H1 (cell line): ENCODE measurements at regions not wholly inside any gene's neighbourhood (a gene's known extent, or its start where the extent isn't known, plus 50 kb on each side); places are given as distances from the start of the nearest gene placed in this dataset.

Experiments used
- CTCF ChIA-PET: fragments of 300-600 bp; sonication (Branson Sonifier 250); formaldehyde crosslinking; loops from one replicate; lab custom pipeline; 2021; ENCODE audit not compliant: partially characterized antibody; lab: Charles Lee
- POLR2A ChIA-PET: fragments of 300-600 bp; sonication (Branson Sonifier 250); formaldehyde crosslinking; loops from one replicate; lab custom pipeline; 2021; ENCODE audit warnings: inconsistent platforms; ENCODE audit not compliant: partially characterized antibody; lab: Charles Lee
- DNase-seq, 2 experiments: peaks; one replicate each; pipeline versions ENCODE4 v3.0.0 to v3.0.0-alpha.2; 2010 to 2022; ENCODE audit warnings: low spot score in 2 of 2, low read depth in 1 of 2, mixed read lengths in 1 of 2
- FAIRE-seq: peaks from 2 replicates; lab custom pipeline; 2011; peaks lifted over from hg19 to GRCh38; lab: Jason Lieb, UNC
- H2AFZ ChIP-seq: 2 replicates; pipeline ENCODE4 v1.8.1; 2012; ENCODE audit warnings: low read length, inconsistent platforms
- H2AK5ac ChIP-seq: 2 replicates; pipeline ENCODE4 v1.6.1; 2013; ENCODE audit warnings: low read depth, low read length
- H2BK120ac ChIP-seq: replicated peaks from 2 replicates; pipeline ENCODE3; 2013; ENCODE audit warnings: low read depth, low read length, inconsistent platforms
- H2BK12ac ChIP-seq: 2 replicates; pipeline ENCODE4 v1.6.1; 2013; ENCODE audit warnings: low read depth, low read length
- H2BK15ac ChIP-seq: 2 replicates; pipeline ENCODE4 v1.6.1; 2013; ENCODE audit warnings: low read length
- H2BK20ac ChIP-seq: 2 replicates; pipeline ENCODE4 v1.6.1; 2013; ENCODE audit warnings: low read length
- H2BK5ac ChIP-seq: 2 replicates; pipeline ENCODE4 v1.6.1; 2013; ENCODE audit warnings: low read depth, low read length
- H3K14ac ChIP-seq: 2 replicates; pipeline ENCODE4 v1.6.1; 2013; ENCODE audit warnings: inconsistent platforms; ENCODE audit not compliant: insufficient read length
- H3K18ac ChIP-seq: 2 replicates; pipeline ENCODE4 v1.6.1; 2013; ENCODE audit warnings: low read length; ENCODE audit errors: extremely low read depth
- H3K23ac ChIP-seq: 2 replicates; pipeline ENCODE4 v1.6.1; 2013; ENCODE audit warnings: inconsistent platforms; ENCODE audit not compliant: insufficient read length
- H3K23me2 ChIP-seq: 2 replicates; pipeline ENCODE4 v1.6.1; 2013; ENCODE audit warnings: low read depth, low read length
- H3K27ac ChIP-seq: 2 replicates; pipeline ENCODE4 v1.6.1; 2011; ENCODE audit warnings: low read depth, low read length, inconsistent platforms
- H3K27me3 ChIP-seq, 4 experiments: replicated peaks in 1 of 4; 1 replicate in 1 of 4; 2 replicates in 3 of 4; pipeline versions ENCODE4 v1.6.1 to v1.8.1; 2011 to 2013; ENCODE audit warnings: low read length in 3 of 4, mild to moderate bottlenecking in 3 of 4, inconsistent platforms in 2 of 4, mixed read lengths in 2 of 4, moderate library complexity in 1 of 4; ENCODE audit not compliant: control insufficient read depth in 3 of 4, insufficient read depth in 3 of 4; ENCODE audit errors: extremely low read depth in 1 of 4
- H3K36me3 ChIP-seq, 4 experiments: 2 replicates each; pipeline versions ENCODE4 v1.6.1 to v1.8.1; 2011 to 2013; ENCODE audit warnings: mild to moderate bottlenecking in 4 of 4, low read length in 3 of 4, moderate library complexity in 2 of 4, control low read depth in 1 of 4, inconsistent platforms in 1 of 4; ENCODE audit not compliant: insufficient read depth in 4 of 4, control insufficient read depth in 2 of 4
- H3K4ac ChIP-seq: replicated peaks from 2 replicates; pipeline ENCODE3; 2013; ENCODE audit warnings: low read length, low read depth, mixed read lengths, inconsistent platforms; ENCODE audit not compliant: insufficient read length
- H3K4me1 ChIP-seq, 4 experiments: replicated peaks in 1 of 4; 1 replicate in 1 of 4; 2 replicates in 3 of 4; pipeline versions ENCODE4 v1.6.1 to v1.8.1; 2011 to 2013; ENCODE audit warnings: low read length in 3 of 4, inconsistent platforms in 2 of 4, mixed read lengths in 1 of 4; ENCODE audit not compliant: insufficient read depth in 4 of 4, control insufficient read depth in 3 of 4
- H3K4me2 ChIP-seq, 2 experiments: 2 replicates each; pipeline versions ENCODE4 v1.6.1 to v1.8.1; 2011 to 2013; ENCODE audit warnings: low read depth in 2 of 2, low read length in 2 of 2, control low read depth in 1 of 2, inconsistent platforms in 1 of 2, mild to moderate bottlenecking in 1 of 2; ENCODE audit not compliant: insufficient read depth in 1 of 2
- H3K4me3 ChIP-seq, 4 experiments: fragments of 200-600, 300-600 bp in 1 of 4; sonication (generic), shearing (Covaris generic), sonication (Bioruptor Twin) in 1 of 4; 2 replicates each; pipeline versions ENCODE4 v1.5.1 to v1.8.1; 2011 to 2016; ENCODE audit warnings: low read length in 4 of 4, low read depth in 3 of 4, control low read depth in 2 of 4, inconsistent platforms in 2 of 4, mild to moderate bottlenecking in 2 of 4, mixed read lengths in 1 of 4, moderate library complexity in 1 of 4; ENCODE audit not compliant: insufficient read depth in 2 of 4; ENCODE audit errors: extremely low read depth in 1 of 4
- H3K56ac ChIP-seq: replicated peaks from 2 replicates; pipeline ENCODE3; 2013; ENCODE audit warnings: low read depth, mild to moderate bottlenecking, mixed read lengths, low read length, inconsistent platforms; ENCODE audit not compliant: insufficient read length
- H3K79me1 ChIP-seq: 2 replicates; pipeline ENCODE4 v1.6.1; 2013; ENCODE audit warnings: low read depth, low read length, control low read depth
- H3K79me2 ChIP-seq, 2 experiments: 2 replicates each; pipeline versions ENCODE4 v1.6.1 to v1.8.1; 2012 to 2013; ENCODE audit warnings: low read length in 2 of 2, mild to moderate bottlenecking in 2 of 2, inconsistent platforms in 1 of 2; ENCODE audit not compliant: insufficient read depth in 2 of 2, control insufficient read depth in 1 of 2
- H3K9ac ChIP-seq, 4 experiments: replicated peaks in 1 of 4; 1 replicate in 1 of 4; 2 replicates in 3 of 4; pipeline versions ENCODE4 v1.6.1 to v1.8.1; 2011 to 2013; ENCODE audit warnings: low read depth in 3 of 4, low read length in 3 of 4, control low read depth in 2 of 4, mild to moderate bottlenecking in 2 of 4, moderate library complexity in 2 of 4, inconsistent platforms in 1 of 4; ENCODE audit errors: extremely low read depth in 1 of 4
- H3K9me3 ChIP-seq, 2 experiments: 2 replicates each; pipeline versions ENCODE4 v1.6.1 to v1.8.1; 2012 to 2013; ENCODE audit warnings: mild to moderate bottlenecking in 2 of 2, moderate library complexity in 2 of 2, control low read depth in 1 of 2, inconsistent platforms in 1 of 2, low read depth in 1 of 2, low read length in 1 of 2, mixed read lengths in 1 of 2; ENCODE audit not compliant: insufficient read depth in 2 of 2
- H4K20me1 ChIP-seq, 2 experiments: replicated peaks in 1 of 2; 2 replicates each; pipeline versions ENCODE3 to v1.8.1; 2011 to 2013; ENCODE audit warnings: inconsistent platforms in 2 of 2, low read length in 2 of 2, mild to moderate bottlenecking in 1 of 2; ENCODE audit not compliant: insufficient read depth in 2 of 2, control insufficient read depth in 1 of 2
- H4K5ac ChIP-seq: 2 replicates; pipeline ENCODE4 v1.6.1; 2013; ENCODE audit warnings: low read length, low read depth, mixed read lengths, inconsistent platforms; ENCODE audit not compliant: insufficient read length
- H4K8ac ChIP-seq: 2 replicates; pipeline ENCODE4 v1.8.0; 2013; ENCODE audit warnings: mild to moderate bottlenecking, moderate library complexity, low read length, inconsistent platforms; ENCODE audit not compliant: insufficient read depth; ENCODE audit errors: extremely low read depth
- H4K91ac ChIP-seq: replicated peaks from 2 replicates; pipeline ENCODE3; 2013; ENCODE audit warnings: low read length, mixed read lengths, inconsistent platforms; ENCODE audit not compliant: insufficient read length
- USF2 ChIP-seq: IDR thresholded peaks from 2 replicates; pipeline ENCODE4 v1.6.1; 2011; ENCODE audit warnings: low read length, improper control_type of control experiment
- WGBS, 2 experiments: shearing (Covaris generic) in 1 of 2; methylation state at CpG; one replicate each; pipeline versions ENCODE4 v1.1.6 to v1.1.7; 2013 to 2015; ENCODE audit warnings: low lambda C conversion rate in 2 of 2, mixed read lengths in 2 of 2, inconsistent platforms in 1 of 2, low coverage in 1 of 2, missing lambda C conversion rate in 1 of 2; ENCODE audit not compliant: insufficient replicate concordance in 2 of 2, insufficient coverage in 1 of 2, insufficient read length in 1 of 2; ENCODE audit errors: extremely low coverage in 1 of 2, missing lambda C conversion rate in 1 of 2; 5-methylcytosine and 5-hydroxymethylcytosine counted together

GRCh38 chr16:14339694-14340093, 268.6 kb downstream of the MRTFB start:
- FAIRE-seq: no peak
- POLR2A ChIA-PET: no interaction called here
- no peak for TF ChIP-seq USF2

More at GRCh38 chr16:14339694-14340093, 268.6 kb downstream of the MRTFB start:
- DNase-seq: no peak
- Histone ChIP-seq H4K20me1 (peaks cover 0 to 5% of the 10 kb centered on the region in 2 experiments), H4K5ac (no peak overlapping the region), H4K91ac (no peak overlapping the region), H3K23me2 (peaks cover 7% of the 10 kb centered on the region; the same call in 1 of the 2 replicates), H3K4ac (no peak overlapping the region), H3K79me2 (no peaks in the 10 kb centered on the region), H4K8ac (no peak overlapping the region), H3K36me3 (no peaks in the 10 kb centered on the region), H3K4me3 (no peak overlapping the region), H3K4me2 (no peak overlapping the region), H3K4me1 (peaks cover 0 to 2% (median 0%) of the 10 kb centered on the region in 4 experiments; a peak in 3 of 7 replicates), H2BK12ac (no peak overlapping the region), H2BK20ac (no peak overlapping the region), H3K9ac (no peak overlapping the region), H2BK120ac (no peak overlapping the region), H3K18ac (no peak overlapping the region), H2BK5ac (no peak overlapping the region), H3K27me3 (no peaks in the 10 kb centered on the region), H2AK5ac (no peak overlapping the region), H3K79me1 (no peaks in the 10 kb centered on the region), H2BK15ac (no peak overlapping the region), H3K14ac (no peak overlapping the region), H3K27ac (no peak overlapping the region), H3K23ac (no peak overlapping the region), H2AFZ (no peak overlapping the region), H3K9me3 (no peaks in the 10 kb centered on the region; a peak in 2 of 4 replicates), H3K56ac (no peak overlapping the region)
- 97% methylated on average over 2 of the region's 2 CpGs; no CpG with 5 or more reads in 1 of the 2 experiments for WGBS, 2 experiments
- CTCF ChIA-PET: interaction anchor here (1.8 to 2.1 kb wide), 2 partner anchors 12 to 29 kb away, joined by 4 to 5 read pairs; no protein-coding TSS in a partner anchor
